C1 segment of cervical spinal cord (tissue), 14 donors: ENCODE measurements at regions not wholly inside any gene's neighbourhood (a gene's known extent, or its start where the extent isn't known, plus 50 kb on each side); places are given as distances from the start of the nearest gene placed in this dataset.

Experiments used
- DNase-seq, 14 donors: peaks; one replicate each; lab custom pipeline; 2025; lab: John Stamatoyannopoulos, UW

DNA sequence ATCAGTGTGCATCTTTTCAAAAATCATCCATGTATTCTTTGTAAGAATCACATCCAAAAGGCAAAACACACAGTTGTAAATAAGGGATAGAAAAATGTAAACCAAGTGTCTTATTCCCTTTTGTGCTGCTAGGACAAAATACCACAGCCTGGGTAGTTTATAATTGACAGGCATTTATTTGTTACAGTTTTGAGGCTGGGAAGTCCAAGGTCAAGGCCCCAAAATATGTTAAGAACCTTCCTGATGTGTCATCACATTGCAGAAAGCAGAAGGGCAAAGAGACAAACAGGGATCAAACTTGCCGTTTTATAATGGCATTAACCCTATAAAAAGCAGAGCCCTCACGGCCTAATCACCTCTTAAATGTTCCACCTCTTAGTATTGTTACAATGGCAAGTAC lies 364.8 kb downstream of the MED10 start:
- no peak for DNase-seq

DNA sequence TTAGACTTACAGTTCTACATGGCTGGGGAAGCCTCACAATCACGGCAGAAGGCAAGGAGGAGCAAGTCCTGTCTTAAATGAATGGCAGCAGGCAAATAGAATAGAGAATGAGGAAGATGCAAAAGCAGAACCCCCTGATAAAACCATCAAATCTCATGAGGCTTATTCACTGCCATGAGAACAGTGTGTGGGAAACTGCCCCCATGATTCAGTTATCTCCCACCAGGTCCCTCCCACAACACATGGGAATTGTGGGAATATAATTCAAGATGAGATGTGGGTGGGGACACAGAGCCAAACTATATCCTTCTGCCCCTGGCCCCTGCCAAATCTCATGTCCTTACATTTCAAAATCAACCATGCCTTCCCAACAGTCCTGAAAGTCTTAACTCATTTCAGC lies 367.1 kb downstream of the MED10 start:
- DNase-seq = no peak

DNA sequence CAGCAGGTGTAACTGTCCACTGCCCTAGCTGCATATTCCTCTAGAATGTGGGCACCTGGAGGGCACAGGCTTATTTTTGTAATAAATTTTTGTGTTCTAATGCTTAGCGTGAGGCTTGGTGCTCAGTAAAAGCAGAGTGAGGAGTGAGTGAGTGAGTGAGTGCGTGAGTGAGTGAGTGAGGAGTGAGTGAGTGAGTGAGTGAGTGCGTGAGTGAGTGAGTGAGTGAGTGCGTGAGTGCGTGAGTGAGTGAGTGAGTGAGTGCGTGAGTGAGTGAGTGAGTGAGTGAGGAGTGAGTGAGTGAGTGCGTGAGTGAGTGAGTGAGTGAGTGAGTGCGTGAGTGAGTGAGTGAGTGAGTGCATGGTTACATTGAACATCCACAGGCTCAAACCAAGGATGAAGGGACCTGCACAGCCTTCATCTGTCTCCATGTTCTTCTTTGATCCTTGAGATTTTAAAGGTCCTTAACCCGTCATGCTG lies 371.5 kb downstream of the MED10 start:
- no peak for DNase-seq

DNA sequence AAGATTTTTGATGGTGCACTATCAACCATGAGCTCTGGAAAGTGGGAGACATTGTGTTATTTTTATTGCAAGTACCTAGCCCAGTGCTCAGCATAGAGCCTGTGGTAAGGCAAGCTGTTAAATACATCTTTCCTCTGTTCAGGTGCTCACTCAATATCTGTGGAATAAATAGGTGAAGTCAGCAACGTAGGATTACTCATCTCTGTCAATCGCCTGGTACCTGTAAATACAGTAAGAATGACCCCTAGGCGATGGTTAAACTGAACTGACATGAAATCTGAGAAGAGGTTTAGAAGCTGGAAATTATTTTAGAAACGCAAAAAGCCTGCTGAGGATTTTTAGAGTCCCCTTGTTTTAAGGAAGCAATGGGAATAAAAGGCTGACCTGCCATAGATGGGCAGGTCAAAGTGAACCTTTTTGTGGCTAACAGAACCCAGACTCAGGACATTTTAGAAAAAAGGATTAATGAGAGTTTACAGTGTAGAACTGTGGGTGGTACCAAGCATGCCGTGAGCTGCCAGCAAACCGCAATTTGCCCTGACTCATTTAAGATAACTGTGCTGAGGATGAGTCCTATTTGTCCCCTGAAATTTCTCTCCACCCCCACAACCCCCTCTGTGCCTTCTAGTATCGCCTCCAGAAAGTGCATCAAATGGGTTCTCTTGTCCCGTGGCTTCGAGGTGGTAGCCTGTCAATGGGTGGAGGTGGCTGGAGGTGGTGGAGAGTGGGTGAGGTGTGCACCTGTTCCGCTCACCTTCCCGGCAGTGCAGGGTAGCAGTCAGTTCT lies 375.1 kb downstream of the MED10 start:
- DNase-seq = no peak

DNA sequence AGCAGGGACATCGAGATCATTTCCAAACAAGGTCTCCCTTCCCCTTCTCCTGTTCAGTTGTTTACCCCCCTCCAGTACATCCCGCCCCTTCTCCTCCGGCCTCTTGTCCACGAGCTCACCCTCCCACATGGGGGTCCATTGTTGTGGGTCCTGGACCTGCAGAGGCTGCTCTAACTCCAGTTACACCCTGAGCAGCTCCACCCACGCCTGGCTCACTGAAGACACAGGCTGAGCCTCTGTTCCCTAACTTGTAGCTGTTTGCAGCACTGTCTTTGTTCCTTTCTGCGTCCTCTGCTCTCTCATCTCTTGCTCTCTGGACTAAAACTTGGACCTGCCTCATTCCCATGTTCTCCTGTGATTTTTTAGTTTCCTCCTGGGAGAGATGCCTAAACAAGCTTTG lies 377.5 kb downstream of the MED10 start:
- DNase-seq = no peak

DNA sequence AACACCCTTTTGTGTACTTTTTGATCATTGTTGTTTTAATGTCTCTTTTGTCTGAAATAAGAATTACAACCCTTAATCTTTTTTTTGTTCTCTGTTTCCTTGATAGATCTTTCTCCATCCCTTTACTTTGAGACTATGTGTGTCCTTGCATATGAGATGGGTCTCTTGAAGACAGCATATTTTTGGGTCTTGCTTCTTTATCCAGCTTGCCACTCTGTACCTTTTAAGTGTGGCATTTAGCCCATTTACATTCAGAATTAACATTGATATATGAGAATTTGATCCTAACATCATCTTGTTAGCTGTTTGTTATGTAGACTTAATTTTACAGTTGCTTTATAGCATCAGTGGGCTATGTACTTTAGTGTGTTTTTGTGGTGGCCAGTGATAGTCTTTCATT lies 382.5 kb downstream of the MED10 start:
- no peak for DNase-seq

DNA sequence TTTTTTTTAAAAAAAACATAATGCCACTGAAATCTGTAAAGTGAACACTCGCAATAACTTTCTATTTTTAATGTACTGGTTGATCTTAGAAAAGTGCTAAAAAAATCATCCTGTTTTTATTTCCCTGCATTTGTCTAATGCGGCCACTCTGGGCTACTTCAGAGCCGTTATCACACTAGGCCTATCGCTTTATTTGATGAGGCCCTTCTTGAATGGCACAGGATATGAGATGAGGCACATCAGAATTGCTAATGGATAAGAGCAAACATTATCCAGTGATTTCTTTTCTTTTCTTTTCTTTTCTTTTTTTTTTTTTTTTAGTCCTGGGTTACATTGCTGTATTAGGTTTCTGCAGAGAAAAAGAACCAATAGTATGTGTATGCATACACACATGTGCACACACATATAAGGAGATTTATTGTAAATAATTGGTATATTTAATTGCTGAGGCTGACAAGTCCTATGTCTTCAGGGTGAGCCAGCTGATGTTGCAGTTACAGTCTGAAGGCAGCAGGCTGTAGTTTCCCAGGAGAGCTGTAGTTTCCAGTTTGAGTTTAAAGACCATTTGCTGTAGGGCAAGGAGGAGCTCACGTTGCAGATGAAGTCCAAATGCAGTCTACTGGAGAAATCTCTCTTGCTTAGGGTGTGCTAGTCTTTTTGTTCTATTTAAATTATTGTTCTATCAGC lies 391.7 kb downstream of the MED10 start:
- no peak for DNase-seq

DNA sequence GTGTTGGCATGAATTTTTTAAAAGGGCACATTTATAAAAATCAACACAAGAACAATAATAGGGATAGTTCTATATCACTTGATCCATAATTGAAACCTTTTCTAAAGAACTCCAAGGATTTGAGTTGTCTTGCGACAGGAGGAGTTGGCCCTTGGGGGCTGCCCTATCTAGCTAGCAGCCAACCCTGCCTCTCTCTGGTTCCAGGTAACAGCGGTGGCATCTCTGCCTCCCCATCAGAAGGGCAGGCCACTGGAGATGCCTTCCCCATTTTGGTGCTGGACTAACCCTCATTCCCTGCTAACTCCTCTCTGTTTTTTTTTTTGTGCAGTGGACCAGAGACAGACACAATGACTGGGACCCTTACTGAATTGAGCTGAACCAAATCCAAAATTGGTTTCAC lies 393.0 kb downstream of the MED10 start:
- no peak for DNase-seq

DNA sequence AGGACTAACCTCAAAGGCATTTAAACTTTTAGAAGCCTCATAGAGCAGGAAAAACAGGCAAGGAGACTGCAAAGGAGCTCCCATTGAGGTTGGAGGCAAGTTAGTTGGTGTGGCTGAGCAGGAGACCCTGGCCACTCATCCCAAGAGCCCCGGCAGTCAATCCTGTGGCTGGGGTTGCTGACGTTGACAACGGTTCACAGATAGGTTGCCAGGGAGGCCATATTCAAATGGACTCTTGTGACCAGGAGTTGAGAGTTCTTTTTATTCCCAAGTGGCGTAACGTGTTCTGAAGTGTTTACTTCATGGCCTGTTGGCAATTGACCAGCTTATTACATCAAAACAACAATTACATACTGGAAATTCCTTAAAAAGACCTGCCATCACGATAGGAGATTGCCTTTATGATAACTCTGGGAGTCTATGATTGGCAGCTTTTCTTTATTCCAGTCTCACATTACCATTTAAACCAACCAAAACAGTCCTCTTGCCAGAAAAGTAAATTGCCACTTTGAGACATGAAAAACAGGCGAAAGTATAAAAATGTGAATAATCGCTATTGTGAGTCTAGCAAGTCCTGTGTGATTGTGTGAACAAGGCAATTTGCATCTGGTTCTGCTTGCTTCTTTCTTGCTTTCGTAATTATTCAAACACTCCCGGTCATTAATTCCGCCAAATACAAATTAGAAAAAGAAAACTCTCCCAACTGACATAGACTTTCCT lies 394.9 kb downstream of the MED10 start:
- DNase-seq = no peak

DNA sequence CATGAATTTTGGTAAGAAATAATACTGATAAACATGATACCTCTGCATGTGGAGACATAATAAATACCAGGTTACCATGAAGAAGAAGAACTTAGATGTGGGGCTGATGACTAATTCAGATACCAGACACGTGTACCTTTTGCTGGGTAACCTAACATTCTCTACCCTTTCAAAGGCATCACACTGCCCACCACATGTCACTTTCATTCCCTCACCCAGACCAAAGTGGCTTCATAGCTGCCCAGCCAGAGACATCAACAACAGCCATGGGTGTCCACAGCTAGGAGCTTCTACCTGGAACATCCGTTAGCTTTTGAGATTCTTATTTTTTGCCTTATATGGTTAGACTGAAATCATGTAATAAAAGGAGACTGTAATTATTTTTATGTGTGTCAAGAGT lies 396.8 kb downstream of the MED10 start:
- no peak for DNase-seq

DNA sequence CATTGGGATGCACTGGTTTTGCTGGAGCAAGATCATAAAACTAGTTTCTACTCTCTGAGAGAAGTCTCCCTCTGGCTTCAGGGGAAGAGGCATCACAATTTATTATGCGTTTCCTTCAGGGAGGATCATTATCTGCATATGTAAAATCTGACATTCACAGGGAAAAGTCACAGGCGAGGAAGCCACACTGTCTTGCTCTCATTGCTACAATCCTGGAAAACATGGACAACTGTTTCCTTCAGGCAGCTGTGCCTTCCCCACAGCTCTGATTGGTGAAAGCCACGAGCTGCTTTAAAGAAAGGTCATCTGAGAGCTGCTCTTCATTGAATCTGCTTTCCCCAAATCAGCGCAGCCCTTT lies 397.8 kb downstream of the MED10 start:
- no peak for DNase-seq

DNA sequence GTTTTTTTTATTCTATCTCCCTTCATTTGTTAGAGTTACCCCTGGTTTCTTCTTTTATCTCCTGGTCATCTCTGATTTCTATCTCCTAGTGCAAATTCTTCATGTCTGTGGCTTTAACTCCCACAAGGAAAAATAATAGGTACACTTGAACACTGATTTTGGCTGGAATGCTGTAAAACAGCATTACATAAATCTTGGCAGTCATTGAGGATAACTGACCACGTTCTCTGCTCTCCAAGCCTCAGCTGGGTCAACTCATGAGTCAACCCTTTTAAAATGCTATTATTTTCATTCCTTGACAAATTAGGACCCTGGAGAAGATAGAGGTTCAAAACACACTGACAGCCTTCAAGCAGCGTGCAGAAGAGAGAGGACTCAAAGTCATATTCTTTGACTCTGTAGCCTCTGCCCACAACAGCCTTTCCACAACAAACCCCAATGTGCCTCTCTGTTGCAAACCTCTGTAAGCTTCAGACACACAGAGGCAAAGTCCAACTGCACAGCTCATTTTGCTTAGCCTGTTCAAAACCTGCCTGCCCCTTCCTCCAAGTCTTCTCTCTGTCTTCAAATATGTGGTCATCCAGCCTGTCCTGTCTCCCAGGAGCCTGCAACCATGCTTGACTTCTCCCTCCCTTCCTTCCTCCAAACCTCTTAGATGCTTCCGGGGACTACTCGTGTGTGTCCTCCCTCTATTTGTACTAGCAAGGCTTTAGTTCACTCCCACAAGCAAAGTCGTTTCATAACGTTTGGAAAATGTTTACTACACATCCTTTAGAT lies 398.4 kb downstream of the MED10 start:
- DNase-seq = no peak

DNA sequence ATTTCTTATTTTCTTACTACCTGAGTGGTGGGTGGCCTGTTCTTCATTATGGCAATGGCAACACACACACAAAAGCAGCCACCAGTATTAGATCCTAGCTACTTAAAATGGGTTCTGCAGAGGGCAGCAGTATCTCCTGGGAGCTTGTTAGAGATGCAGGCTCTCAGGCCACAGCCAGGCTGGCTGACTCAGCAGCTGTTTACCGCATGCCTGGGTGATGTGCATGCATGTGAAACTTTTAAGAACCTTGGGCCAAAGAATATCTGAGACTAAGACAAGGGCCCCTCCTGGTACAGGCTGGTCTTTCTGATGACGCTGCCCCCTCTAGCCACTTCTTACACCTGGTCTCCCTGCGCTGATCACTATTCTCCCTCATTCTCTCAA lies 399.0 kb downstream of the MED10 start:
- no peak for DNase-seq

DNA sequence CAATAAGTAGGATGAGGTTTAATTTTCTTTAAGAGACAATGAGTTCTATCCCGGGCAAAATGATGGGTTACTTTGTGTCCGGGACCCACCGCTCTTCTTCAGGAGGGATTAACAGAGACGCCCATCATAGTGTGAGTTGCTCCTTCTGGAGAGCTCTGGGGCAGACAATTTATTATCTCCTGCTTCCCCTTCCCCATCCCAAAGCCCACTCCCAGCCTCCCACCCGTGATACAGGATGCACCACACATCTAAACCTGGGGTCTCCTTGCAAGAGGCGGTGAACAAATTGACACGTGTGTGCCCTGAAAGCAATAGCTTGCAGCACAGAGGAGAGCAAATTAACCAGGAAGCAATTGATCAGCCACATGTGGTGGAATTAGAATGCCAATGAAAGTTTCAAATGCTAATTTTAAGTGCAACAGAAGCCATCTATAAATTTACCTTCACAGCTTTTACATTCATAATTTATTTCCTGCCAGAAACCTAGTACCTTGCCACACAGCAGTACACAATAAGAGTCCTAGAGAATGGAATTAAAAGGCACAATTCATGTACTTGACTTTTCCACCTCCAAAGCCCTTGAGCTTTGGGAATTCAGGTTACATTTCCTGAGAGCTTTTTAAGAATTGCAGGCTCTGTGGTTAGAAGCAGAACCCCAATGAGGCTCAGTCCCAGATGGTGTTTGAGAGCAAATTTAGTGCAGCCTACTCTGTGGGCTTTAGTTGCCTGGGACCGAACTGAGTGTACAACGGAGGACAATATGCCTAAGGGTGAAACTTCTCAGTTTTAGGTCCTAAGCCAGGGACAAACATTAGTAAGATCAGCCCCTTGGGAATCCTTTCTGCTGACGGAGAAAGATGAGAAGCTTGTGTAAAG lies 399.6 kb downstream of the MED10 start:
- no peak for DNase-seq

DNA sequence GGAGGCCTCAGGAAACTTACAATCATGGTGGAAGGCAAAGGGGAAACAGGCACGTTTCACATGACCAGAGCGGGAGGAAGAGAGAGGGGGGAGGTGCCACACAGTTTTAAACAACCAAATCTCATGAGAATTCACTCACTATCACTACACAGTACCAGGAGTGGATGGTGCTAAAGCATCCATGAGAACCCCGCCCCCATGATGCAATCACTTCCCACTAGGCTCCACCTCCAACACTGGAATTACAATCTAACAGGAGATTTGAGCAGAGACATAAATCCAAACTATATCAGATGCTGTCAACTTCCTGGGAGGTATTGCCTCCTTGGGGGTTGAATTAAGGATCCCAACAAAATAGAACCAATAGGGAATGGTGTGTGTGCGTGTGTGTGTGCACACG lies 407.1 kb downstream of the MED10 start:
- DNase-seq = no peak

DNA sequence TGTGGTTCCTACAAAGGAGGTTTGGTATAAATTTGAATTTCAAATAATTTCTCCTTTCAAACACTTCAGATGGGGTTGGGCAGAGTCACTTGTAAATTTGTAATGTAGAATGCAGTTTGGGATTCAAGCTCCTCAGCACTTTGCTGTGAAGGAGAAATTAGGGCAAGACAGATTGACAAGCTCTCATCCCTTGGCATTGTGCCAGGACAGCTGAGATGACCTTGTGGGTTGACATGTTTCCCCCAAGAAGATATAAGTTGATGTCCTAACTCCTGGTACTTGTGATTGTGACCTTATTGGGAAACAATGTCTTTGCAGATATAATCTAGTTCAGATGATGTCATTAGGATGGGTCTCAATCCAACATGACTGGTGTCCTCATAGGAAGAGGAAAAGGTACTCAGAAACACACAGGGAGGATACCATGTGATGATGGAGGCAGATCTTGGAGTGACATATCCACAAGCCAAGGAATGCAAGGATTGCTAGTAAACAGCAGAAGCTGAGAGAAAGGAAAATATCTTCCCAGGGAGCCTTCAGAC lies 408.3 kb downstream of the MED10 start:
- no peak for DNase-seq

DNA sequence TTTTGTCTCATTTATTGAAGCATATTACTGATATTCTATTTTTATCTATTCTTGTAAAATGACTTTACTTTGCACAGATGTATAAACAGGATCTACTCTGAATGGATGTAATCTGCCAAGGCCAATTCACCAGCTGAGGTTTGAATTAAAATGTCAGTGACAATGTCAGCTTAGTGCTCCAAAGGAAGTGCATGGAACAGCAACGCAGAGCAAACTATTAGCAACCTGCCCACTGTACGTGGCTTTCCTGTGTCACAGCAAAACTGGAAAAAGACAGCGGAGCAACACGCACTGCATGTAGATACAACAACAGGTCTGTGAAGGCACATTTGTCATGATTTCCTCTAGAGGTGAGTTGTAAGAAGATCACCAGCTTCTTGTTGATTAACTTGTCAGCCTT lies 409.4 kb downstream of the MED10 start:
- no peak for DNase-seq

DNA sequence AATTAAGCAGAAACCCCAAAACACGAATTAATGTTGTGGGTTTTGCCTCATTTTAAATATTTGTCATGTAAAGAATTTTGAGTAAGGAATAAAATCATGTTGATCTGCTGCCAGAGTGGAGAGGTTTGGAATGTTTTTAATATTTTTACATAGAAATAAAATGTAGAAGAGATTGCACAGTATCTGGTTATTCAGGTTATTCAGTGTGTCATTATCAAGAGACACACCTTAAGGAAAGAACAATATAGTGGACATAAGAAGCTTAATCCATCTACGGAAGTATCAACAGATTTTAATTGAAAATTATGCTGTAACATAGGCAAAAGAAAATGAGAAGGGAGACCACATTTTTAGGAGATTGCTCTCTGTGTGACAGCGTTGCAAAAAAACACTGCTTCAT lies 410.4 kb downstream of the MED10 start:
- DNase-seq = no peak

DNA sequence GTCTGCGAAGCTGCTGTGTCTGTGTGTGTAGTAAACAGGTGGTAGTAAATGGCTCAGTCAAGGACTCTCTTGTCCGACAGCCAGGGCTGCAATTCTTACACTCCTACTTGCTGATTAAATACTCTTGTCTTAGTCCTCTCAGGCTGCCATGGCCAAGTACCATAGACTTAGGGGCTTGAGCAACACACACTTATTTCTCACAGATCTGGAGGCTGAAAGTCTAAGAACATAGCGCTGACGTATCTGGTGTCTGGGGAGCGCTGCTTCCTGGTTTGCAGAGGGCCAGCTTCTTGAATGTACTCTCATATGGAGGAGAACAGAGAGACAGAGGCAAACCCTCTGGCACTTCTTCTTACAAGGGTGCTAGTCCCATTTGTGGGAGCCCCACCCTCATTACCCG lies 411.0 kb downstream of the MED10 start:
- DNase-seq = no peak

DNA sequence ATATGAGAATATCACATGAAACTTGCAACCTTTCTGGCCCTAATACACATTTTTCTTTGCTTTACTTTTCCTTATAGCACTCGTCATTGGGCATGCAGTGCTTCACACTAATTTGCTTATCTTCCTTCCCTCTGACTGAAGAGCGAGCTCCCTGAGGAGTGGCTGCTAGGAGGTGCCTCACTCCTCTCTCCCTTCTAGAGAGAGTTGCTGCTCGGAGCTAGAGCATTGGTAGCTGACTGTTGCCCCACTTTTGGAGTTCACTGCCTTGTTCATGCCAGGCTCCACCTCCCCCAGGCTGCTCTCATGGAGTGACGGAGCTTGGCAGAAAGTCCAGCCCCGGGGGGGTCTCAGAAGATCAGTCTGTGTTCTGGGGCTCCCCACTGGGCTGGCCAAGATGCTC lies 413.2 kb downstream of the MED10 start:
- no peak for DNase-seq

DNA sequence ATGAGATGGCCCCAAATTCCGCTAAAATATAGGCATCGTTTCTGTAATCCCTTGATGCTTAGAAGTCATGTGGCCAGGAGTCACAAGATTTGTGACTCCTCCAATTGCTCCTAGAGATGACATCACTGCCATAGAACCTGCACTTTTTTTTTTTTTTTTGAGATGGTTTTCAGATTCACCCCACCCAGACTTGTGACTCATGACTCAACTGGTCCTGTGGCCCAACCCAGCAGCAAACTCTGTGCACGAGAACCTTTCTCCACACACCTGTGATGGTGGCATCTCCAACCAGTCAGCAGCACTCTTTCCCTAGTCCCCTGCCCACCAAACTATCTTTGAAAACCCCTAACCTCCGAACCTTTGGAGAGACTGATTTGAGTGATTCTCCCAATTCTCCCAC lies 414.0 kb downstream of the MED10 start:
- DNase-seq = no peak
